H1 (cell line): ENCODE measurements at regions not wholly inside any gene's neighbourhood (a gene's known extent, or its start where the extent isn't known, plus 50 kb on each side); places are given as distances from the start of the nearest gene placed in this dataset.

ENCODE experiments used
- CBX8 ChIP-seq: fragments of 300-800, 300-1000 bp; sonication (generic); IDR thresholded peaks from 2 replicates; pipeline ENCODE4 v1.7.1; 2016; ENCODE audit warnings: low read depth, low read length, borderline replicate concordance
- CEBPB ChIP-seq: IDR thresholded peaks from 2 replicates; pipeline ENCODE4 v1.6.1; 2012; ENCODE audit warnings: low read depth, low read length
- CTBP2 ChIP-seq: IDR thresholded peaks from 2 replicates; pipeline ENCODE4 v1.7.0; 2011; ENCODE audit warnings: borderline replicate concordance, mild to moderate bottlenecking, moderate library complexity, mixed read lengths, low read length; ENCODE audit not compliant: insufficient read depth, insufficient read length
- EP300 ChIP-seq, 2 experiments: IDR thresholded peaks; 1 replicate in 1 of 2; 2 replicates in 1 of 2; pipeline ENCODE4 v1.6.1; 2011 to 2012; ENCODE audit warnings: low read depth in 2 of 2, low read length in 2 of 2, mild to moderate bottlenecking in 2 of 2, borderline replicate concordance in 1 of 2, inconsistent platforms in 1 of 2, moderate library complexity in 1 of 2
- FOSL1 ChIP-seq: IDR thresholded peaks from 2 replicates; pipeline ENCODE4 v1.6.1; 2011; ENCODE audit warnings: mild to moderate bottlenecking, low read depth, low read length, moderate library complexity; ENCODE audit not compliant: insufficient read depth
- GABPA ChIP-seq: IDR thresholded peaks from 2 replicates; pipeline ENCODE4 v1.6.1; 2011; ENCODE audit warnings: mild to moderate bottlenecking, low read length, moderate library complexity, borderline replicate concordance; ENCODE audit not compliant: insufficient read depth
- KDM5A ChIP-seq: fragments of 200-600 bp; IDR thresholded peaks from 2 replicates; pipeline ENCODE4 v1.7.1; 2012; ENCODE audit warnings: mild to moderate bottlenecking, low read length, inconsistent platforms, mixed read lengths
- MAFK ChIP-seq: IDR thresholded peaks from 2 replicates; pipeline ENCODE4 v1.6.1; 2012; ENCODE audit warnings: low read depth, mild to moderate bottlenecking, improper control_type of control experiment, low read length
- PHF8 ChIP-seq: fragments of 200-600 bp; sonication (generic); conservative IDR thresholded peaks from 2 replicates; pipeline ENCODE4 v1.7.1; 2012; ENCODE audit warnings: low read depth, mild to moderate bottlenecking, inconsistent platforms, low read length, moderate library complexity
- POLR2AphosphoS5 ChIP-seq: IDR thresholded peaks from 2 replicates; pipeline ENCODE4 v1.6.1; 2011; ENCODE audit warnings: low read depth, low read length
- RAD21 ChIP-seq, 2 experiments: IDR thresholded peaks in 1 of 2; conservative IDR thresholded peaks in 1 of 2; 2 replicates each; pipeline ENCODE4 v1.6.1; 2011; ENCODE audit warnings: low read depth in 2 of 2, low read length in 2 of 2, improper control_type of control experiment in 1 of 2, inconsistent platforms in 1 of 2, mild to moderate bottlenecking in 1 of 2, moderate library complexity in 1 of 2
- RFX5 ChIP-seq: IDR thresholded peaks from 2 replicates; pipeline ENCODE4 v1.6.1; 2011; ENCODE audit warnings: low read depth, low read length, improper control_type of control experiment, borderline replicate concordance
- USF2 ChIP-seq: IDR thresholded peaks from 2 replicates; pipeline ENCODE4 v1.6.1; 2011; ENCODE audit warnings: low read length, improper control_type of control experiment
- YY1 ChIP-seq: IDR thresholded peaks from 2 replicates; pipeline ENCODE4 v1.6.1; 2011; ENCODE audit warnings: low read depth, mild to moderate bottlenecking, low read length
- ZNF274 ChIP-seq: IDR thresholded peaks from 2 replicates; pipeline ENCODE4 v1.7.0; 2012; ENCODE audit warnings: low read length, borderline replicate concordance; ENCODE audit errors: extremely low read depth
- TF ChIP-seq, protein P1 (sequence below): IDR thresholded peaks from 2 replicates; pipeline ENCODE4 v1.6.1; 2012; ENCODE audit warnings: inconsistent platforms
- TF ChIP-seq, protein P2 (sequence below), 3 experiments: IDR thresholded peaks; 1 replicate in 2 of 3; 2 replicates in 1 of 3; pipeline versions ENCODE4 v1.5.1 to v1.6.1; 2011; ENCODE audit warnings: low read length in 3 of 3, mild to moderate bottlenecking in 3 of 3, inconsistent platforms in 2 of 3, low read depth in 1 of 3, moderate library complexity in 1 of 3; ENCODE audit not compliant: insufficient read depth in 1 of 3; ENCODE audit errors: control extremely low read depth in 1 of 3

DNA sequence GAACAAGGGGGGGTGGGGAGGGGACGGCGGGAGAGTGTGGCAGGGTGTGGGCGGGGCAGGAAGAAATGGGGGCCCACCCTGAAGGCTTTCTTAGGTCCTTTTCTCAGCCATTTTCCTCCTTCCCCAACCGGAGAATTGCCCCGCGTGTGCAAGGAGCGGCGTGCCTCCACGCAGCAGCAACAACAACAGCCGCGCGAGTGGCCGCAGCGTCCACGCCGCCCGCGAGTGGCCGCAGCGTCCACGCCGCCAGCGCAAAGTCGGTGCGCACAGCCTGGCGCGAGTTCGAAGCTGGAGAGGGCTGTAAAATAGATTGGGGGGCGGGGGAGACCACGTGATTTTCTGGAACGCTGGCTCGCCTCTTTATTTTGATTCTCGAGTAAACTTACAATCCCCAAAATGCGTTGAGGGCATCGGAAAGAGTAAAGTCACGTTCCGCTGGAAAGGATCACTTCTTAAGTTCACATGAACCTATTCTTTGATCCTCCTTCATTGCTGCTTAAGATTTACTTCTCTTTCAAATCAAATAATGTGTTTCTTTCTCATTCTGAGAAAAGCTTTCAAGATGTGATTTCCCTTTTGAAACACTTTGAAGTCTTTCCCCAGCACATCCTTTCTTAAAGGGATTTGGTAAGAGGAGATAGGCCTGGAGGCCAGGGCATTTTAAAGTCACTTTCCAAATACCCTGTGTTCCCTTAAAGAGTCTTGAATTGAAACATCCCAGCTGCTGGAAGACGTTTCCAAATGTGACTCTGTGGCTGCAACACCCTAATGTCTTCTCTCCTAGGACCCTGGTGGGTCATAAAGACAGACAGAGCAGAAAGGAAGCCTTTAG lies 66.7 kb upstream of the ZNF217 start (continued):
- peak; percentile 50; the same call in 1 of the 2 replicates for TF ChIP-seq USF2
- TF ChIP-seq EP300 (IDR thresholded peaks at IDR 0.05; ENCODE audit: borderline replicate concordance in 1 of 2, low read depth in 2 of 2, low read length in 2 of 2), result no peak
- no peak for TF ChIP-seq RAD21 (IDR thresholded peaks at IDR 0.05 in 1 of 2, conservative IDR thresholded peaks at IDR 0.05 in 1 of 2; ENCODE audit: low read depth in 2 of 2, low read length in 2 of 2)
- 0 out of 2 replicates have a peak, but pooled peaks have one; percentile 29 for TF ChIP-seq YY1
- no peak for TF ChIP-seq RFX5
- no peak for TF ChIP-seq MAFK
- no peak for TF ChIP-seq CEBPB
- no peak for TF ChIP-seq KDM5A
- no peak for TF ChIP-seq CTBP2
- no peak for TF ChIP-seq PHF8
- TF ChIP-seq FOSL1, result no peak
- TF ChIP-seq, protein P1, sequence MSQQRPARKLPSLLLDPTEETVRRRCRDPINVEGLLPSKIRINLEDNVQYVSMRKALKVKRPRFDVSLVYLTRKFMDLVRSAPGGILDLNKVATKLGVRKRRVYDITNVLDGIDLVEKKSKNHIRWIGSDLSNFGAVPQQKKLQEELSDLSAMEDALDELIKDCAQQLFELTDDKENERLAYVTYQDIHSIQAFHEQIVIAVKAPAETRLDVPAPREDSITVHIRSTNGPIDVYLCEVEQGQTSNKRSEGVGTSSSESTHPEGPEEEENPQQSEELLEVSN, result no peak
- TF ChIP-seq GABPA, result no peak
- TF ChIP-seq CBX8, result no peak
- no peak for TF ChIP-seq ZNF274
- TF ChIP-seq, protein P2, sequence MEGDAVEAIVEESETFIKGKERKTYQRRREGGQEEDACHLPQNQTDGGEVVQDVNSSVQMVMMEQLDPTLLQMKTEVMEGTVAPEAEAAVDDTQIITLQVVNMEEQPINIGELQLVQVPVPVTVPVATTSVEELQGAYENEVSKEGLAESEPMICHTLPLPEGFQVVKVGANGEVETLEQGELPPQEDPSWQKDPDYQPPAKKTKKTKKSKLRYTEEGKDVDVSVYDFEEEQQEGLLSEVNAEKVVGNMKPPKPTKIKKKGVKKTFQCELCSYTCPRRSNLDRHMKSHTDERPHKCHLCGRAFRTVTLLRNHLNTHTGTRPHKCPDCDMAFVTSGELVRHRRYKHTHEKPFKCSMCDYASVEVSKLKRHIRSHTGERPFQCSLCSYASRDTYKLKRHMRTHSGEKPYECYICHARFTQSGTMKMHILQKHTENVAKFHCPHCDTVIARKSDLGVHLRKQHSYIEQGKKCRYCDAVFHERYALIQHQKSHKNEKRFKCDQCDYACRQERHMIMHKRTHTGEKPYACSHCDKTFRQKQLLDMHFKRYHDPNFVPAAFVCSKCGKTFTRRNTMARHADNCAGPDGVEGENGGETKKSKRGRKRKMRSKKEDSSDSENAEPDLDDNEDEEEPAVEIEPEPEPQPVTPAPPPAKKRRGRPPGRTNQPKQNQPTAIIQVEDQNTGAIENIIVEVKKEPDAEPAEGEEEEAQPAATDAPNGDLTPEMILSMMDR (IDR thresholded peaks at IDR 0.05; ENCODE audit: control extremely low read depth in 1 of 3, insufficient read depth in 1 of 3, low read depth in 1 of 3, low read length in 3 of 3), result no peak
- TF ChIP-seq POLR2AphosphoS5, result no peak
